Choroid plexus epithelial cell (primary cell): ENCODE measurements at regions not wholly inside any gene's neighbourhood (a gene's known extent, or its start where the extent isn't known, plus 50 kb on each side); places are given as distances from the start of the nearest gene placed in this dataset.

Experiments used
- DNase-seq: peaks from one replicate; pipeline ENCODE4 v3.0.0-alpha.2; 2010; ENCODE audit warnings: low read depth
- H3K4me3 ChIP-seq: 2 replicates; pipeline ENCODE4 v1.5.1; 2011; ENCODE audit warnings: low read depth, mild to moderate bottlenecking, control low read depth, low read length, moderate library complexity
- TF ChIP-seq, protein P1 (sequence below): conservative IDR thresholded peaks from 2 replicates; pipeline ENCODE4 v1.5.1; 2011; ENCODE audit warnings: low read depth, mild to moderate bottlenecking, control low read depth, inconsistent platforms, low read length, moderate library complexity

DNA sequence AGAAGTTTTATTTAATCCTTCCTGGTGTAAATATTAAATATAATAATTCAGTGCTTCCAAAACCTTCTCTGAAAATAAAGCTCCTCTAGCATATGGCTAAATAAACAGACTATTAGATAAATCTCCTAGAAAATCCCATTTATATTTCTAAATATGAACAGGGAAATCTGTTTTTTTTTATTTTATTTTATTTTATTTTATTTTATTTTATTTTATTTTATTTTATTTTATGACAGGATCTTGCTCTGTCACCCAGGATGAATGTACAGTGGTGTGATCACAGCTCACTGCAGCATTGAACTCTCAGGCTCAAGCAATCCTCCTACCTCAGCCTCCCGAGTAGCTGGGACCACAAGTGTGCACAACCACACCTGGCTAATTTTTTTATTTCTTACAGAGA lies 673.5 kb downstream of the IRS1 start:
- TF ChIP-seq, protein P1, sequence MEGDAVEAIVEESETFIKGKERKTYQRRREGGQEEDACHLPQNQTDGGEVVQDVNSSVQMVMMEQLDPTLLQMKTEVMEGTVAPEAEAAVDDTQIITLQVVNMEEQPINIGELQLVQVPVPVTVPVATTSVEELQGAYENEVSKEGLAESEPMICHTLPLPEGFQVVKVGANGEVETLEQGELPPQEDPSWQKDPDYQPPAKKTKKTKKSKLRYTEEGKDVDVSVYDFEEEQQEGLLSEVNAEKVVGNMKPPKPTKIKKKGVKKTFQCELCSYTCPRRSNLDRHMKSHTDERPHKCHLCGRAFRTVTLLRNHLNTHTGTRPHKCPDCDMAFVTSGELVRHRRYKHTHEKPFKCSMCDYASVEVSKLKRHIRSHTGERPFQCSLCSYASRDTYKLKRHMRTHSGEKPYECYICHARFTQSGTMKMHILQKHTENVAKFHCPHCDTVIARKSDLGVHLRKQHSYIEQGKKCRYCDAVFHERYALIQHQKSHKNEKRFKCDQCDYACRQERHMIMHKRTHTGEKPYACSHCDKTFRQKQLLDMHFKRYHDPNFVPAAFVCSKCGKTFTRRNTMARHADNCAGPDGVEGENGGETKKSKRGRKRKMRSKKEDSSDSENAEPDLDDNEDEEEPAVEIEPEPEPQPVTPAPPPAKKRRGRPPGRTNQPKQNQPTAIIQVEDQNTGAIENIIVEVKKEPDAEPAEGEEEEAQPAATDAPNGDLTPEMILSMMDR: no peak
- no peak for DNase-seq
- no peak overlapping the region for H3K4me3 ChIP-seq

GRCh38 chr2:226125176-226125883 lies 674.3 kb downstream of the IRS1 start:
- no peak for DNase-seq
- TF ChIP-seq, protein P1: no peak
- no peak overlapping the region for H3K4me3 ChIP-seq

DNA sequence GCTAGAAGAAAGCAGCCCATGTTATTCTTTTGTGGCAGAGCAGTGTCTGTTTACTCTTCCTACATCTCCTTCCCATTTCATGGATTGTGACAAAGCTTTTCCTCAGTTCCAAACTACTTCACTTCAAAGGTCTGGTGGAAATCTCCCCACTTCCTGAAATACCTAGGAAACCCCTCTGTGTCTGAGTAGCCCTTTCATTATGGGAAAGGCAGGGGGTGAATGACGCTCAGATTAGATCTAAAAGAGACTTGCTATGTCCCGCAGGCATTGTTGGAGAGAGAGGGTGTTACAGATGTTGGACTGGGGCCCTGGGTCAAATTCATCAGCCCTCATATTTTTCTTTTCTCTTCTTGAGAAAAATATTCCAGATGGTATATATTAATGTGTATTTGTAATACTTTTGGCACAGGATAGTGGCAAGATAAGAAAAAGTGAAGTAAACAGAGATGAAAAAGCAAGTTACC lies 675.0 kb downstream of the IRS1 start:
- no peak overlapping the region for H3K4me3 ChIP-seq
- DNase-seq: peak; percentile 46
- TF ChIP-seq, protein P1: no peak

- no peak for DNase-seq
- no peak overlapping the region for H3K4me3 ChIP-seq
- TF ChIP-seq, protein P1: no peak
These were observed 676.3 kb downstream of the IRS1 start for GRCh38 chr2:226123300-226123699.

DNA sequence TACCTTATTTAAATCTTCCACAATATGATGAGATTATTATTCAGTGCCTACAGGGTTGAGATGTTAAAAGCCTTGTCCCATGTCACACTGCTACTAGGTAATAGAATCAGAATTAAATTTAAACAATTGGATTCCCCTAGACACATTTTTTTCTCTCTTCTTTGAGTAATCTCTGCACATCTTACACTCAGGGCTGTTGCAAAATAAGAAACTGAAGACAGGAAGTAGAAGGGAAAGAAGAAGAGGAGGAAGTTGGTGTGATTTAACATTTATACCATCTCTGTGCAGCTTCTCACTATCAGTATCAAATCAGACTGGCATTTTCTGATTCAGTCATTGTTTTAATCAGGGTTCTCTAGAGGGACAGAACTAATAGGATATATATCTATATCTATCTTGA lies 677.6 kb downstream of the IRS1 start:
- H3K4me3 ChIP-seq: no peak overlapping the region
- TF ChIP-seq, protein P1: no peak
- DNase-seq: no peak

- no peak overlapping the region for H3K4me3 ChIP-seq
- DNase-seq: peak; percentile 61
- TF ChIP-seq, protein P1: no peak
These were observed 678.4 kb downstream of the IRS1 start for GRCh38 chr2:226121046-226121738.
